GM12874 (cell line): ENCODE measurements at regions not wholly inside any gene's neighbourhood (a gene's known extent, or its start where the extent isn't known, plus 50 kb on each side); places are given as distances from the start of the nearest gene placed in this dataset.

Experiments used
- TF ChIP-seq, protein P1 (sequence below): IDR thresholded peaks from 2 replicates; pipeline ENCODE4 v1.5.1; 2011; ENCODE audit warnings: low read depth, mild to moderate bottlenecking, control low read depth, low read length, moderate library complexity; ENCODE audit not compliant: insufficient read depth

DNA sequence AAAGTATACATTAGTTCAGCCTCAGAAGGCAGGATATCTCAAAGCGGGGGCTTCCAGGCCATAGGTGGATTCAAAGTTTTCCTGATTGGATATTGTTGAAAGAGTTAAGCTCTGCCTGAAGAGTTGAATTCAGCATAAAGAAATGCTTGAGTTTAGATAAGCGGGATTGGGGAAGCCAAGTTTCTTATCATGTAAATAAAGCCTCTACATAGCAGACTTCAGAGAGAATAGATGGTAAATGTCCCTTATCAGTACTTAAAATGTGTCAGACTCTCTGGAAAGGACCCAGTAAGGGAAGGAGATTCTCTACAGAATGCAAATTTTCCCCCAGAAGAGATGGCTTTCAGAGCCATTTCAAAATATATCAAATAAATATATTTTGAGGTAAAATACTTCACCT lies 423.5 kb downstream of the SHISA9 start:
- TF ChIP-seq, protein P1, sequence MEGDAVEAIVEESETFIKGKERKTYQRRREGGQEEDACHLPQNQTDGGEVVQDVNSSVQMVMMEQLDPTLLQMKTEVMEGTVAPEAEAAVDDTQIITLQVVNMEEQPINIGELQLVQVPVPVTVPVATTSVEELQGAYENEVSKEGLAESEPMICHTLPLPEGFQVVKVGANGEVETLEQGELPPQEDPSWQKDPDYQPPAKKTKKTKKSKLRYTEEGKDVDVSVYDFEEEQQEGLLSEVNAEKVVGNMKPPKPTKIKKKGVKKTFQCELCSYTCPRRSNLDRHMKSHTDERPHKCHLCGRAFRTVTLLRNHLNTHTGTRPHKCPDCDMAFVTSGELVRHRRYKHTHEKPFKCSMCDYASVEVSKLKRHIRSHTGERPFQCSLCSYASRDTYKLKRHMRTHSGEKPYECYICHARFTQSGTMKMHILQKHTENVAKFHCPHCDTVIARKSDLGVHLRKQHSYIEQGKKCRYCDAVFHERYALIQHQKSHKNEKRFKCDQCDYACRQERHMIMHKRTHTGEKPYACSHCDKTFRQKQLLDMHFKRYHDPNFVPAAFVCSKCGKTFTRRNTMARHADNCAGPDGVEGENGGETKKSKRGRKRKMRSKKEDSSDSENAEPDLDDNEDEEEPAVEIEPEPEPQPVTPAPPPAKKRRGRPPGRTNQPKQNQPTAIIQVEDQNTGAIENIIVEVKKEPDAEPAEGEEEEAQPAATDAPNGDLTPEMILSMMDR: no peak

DNA sequence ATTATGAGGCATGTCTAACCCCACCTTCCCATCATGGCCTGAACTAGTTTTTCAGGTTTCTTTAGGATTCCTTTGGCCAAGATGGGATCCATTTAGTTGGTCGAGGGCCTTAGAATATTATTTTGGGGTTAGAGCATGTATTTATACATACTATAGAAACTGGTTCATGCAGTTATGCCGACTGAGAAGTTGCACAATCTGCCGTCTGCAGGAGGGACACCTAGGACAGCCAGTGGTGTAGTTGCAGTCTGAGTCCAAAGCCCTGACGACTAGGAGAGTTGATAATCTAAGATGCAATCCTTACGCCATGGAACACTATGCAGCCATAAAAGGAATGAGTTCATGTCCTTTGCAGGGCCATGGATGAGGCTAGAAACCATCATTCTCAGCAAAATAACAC lies 424.0 kb downstream of the SHISA9 start:
- TF ChIP-seq, protein P1: no peak

DNA sequence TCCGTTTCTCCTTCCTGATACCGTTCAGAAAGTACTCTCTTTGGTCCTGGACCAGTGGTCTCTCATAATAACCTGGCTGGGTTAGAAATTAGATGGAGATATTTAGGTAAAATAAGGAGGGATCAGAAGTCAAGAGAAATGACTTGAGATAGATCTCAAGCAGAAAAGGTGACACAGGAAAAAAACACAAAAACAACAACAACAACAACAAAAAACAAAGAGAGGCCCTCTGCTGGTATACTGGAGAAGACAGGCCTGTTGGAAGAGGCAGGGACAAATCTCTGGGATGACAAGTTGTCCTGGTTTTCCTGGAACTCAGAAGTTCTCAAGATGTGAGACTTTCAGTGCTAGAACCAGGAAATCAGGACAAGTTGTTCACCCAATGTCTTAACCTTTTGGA lies 430.5 kb downstream of the SHISA9 start:
- TF ChIP-seq, protein P1: no peak

DNA sequence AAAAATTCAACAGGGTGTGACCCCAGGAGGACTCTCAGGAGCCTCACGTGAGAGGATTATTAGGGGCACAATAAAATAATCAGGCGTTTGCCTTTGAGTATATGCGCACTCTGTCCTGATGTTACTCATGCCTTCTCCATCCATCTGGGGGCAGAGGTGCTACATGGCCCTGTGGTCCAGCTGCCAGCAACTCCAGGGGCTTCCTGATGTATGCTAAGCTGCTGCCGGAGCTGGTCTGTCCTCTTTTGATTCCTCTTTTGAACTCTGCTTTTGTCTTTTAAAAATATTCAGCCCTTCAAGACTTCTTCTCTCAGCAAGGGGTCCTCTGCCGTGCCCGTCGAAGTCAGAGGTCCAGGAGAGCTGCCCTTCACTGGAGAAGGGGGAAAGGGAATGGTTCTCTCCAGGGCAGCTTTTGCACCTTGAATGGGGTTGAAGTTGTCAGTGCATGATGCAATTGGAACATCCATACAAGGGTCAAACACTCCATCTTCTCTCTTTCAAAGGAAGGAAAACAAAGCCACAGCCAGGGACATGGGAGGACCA lies 431.4 kb downstream of the SHISA9 start:
- TF ChIP-seq, protein P1: no peak

DNA sequence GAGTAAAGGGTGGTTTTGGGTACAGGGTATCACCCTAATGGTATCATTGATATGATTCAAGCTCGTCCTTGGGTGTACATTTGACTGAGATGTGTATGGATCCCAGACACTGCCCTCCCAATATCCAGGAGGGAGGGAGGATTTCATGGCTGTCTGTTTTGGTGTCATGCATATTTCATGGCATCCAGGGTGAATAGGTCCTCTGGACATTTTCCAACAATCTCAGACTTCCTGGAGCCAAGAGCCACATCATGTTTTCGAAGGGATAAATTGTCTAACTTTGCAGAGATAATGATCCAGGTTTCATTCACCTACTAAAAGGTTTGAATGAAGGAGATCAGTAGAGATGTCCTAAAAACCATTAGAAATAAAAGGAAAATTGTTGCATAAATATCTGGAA lies 431.9 kb downstream of the SHISA9 start:
- TF ChIP-seq, protein P1: no peak

DNA sequence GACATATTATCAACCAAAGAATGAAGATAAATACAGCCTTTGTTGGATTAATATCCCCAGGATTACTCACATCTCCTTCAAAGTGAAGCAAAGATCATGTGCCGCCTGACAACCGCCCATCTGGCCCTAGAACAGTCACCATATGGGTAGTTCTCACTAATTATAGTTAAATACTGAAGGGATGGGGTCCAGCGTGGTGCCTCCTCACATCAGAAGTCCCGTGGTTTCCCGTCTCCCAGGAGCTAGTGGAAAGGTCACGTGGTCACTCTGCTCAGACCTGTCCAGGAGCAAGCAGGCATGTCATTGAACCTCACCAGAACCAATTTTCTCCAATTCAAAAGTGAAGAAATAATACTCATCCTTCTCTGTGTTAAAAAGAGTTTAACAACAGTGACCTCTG lies 434.5 kb downstream of the SHISA9 start:
- TF ChIP-seq, protein P1: no peak

DNA sequence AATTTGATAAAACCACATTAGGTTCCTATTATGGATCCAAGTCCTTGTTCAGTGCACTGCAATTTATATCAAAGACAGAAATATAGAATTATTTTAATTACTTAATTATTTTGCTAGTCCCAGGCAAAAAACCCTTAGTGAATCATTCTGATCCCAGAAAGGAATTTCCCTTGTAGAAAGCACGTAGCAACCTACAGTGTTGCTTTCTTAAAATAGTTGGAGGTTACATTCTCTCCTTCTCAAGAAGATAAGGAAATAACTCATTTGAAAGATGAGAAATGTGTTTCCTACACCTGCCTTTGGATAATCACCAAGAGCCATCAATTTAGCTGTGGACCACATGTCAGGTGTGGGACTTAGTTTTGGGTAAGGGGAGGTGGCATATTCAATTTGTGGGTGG lies 434.9 kb downstream of the SHISA9 start:
- TF ChIP-seq, protein P1: no peak
